GM18511 (cell line): ENCODE measurements at regions not wholly inside any gene's neighbourhood (a gene's known extent, or its start where the extent isn't known, plus 50 kb on each side); places are given as distances from the start of the nearest gene placed in this dataset.
A peak's percentile ranks its signal among the peaks of the same experiment; 100 is the strongest.

Experiments
- ATAC-seq: cut with Tn5 transposase; IDR thresholded peaks from one replicate; pipeline ENCODE4 v1.9.1; 2021; ENCODE audit warnings: mild to moderate bottlenecking, moderate library complexity; ENCODE audit not compliant: unreplicated experiment

DNA sequence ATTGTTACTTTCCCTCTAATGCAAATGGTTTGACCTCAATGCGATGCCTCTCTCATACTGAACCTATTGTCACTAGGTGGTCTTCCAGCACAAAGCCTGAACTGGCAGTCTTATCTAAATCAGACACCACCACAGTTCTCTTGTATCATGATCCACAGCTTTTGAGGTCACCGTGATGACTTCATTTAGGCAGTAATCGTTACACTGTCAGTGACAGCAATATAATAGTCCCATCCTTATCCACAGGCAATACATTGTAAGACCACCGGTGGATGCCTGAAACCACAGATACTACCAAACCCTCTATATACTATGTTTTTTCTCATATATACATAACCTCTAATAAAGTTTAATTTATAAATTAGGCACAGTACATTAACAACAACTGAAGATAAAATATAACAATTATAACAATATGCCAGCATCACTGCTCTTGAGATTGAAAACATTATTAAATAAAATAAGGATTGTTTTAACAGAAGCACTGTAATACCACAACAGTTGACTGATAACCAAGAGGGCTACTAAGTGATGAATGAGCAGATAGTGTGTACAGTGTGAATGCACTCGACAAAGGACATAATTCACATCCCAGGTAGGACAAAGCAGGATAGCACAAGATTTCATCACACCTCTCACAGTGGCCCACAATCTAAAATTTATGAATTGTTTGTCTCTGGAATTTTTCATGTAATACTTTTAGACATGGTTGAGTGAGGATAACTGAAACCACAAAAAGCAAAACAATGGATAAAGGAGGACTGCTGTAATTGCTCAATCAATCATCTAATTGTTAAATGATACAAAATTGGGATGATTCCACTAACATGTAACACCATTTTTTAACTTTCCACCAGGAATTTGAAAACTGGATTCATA is 419.4 kb downstream of the CENPC start:
- no peak for ATAC-seq

DNA sequence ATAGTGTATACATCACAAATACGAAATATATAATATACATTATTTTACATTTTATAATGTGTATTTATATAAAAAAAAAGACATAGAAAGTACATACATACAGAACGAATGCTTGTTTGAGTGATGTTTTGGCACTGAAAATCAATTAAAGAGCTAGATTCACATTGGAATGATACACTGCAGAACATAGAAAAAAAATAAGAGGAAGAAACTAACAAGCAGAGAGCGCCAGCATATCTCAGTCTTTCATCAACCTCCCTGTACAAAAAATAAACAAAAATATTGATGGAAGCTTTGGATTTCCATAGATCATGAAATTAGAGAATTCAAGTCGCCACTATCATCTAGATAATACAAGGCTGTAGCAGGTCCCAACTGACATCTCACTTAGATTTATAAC is 420.6 kb downstream of the CENPC start:
- no peak for ATAC-seq

DNA sequence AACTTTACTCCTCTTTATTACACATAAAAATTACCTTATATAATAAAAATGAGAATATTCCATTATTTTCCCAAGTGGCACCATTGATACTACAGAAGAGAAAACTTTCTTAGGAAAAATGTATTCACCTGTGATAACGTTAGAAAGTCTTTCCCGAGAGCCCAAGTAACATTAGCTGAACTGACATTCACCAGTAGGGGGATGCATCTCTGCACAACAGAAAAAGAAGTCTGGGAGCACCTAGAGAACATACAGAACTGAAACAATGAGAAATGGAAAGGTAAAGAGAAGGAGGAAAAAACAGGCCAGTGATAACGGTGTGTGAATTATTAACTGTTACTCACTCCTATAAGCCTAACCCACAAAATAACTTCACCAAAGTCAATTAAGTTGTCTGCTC is 423.3 kb downstream of the CENPC start:
- no peak for ATAC-seq

DNA sequence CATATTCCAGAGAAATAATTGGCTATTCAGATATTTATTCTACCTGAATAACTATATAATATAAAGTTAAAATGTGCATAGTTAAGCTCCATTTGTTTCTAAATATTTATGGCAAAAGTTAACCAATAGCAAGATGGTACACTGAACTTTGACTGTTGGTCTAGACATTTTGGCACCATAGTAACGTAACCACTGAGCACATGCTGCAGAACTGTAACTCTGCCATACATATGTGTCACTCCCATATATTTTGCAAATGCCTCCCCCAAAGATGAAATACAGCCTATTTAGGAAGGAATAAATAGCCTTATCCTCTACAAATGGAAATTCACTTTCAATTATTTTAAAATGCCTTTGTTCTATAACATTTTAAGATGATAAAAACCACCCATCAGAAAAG is 424.9 kb downstream of the CENPC start:
- ATAC-seq, result no peak

DNA sequence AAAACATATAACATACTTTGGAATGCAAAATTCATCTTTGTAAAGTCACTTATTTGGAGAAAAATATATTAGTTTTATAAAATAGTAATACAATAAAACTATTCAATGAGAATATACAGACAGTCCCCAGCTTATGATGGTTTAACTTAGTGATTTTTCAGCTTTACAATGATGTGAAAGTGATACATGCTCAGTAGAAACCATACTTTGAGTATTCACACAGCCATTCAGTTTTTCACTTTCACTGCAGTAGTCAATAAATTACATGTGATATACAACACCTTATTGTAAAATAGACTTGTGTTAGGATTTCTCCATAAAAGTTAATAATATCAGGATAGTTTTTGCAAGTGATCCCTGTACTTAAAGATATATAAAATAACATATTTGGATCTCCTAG is 436.0 kb downstream of the CENPC start:
- no peak for ATAC-seq

DNA sequence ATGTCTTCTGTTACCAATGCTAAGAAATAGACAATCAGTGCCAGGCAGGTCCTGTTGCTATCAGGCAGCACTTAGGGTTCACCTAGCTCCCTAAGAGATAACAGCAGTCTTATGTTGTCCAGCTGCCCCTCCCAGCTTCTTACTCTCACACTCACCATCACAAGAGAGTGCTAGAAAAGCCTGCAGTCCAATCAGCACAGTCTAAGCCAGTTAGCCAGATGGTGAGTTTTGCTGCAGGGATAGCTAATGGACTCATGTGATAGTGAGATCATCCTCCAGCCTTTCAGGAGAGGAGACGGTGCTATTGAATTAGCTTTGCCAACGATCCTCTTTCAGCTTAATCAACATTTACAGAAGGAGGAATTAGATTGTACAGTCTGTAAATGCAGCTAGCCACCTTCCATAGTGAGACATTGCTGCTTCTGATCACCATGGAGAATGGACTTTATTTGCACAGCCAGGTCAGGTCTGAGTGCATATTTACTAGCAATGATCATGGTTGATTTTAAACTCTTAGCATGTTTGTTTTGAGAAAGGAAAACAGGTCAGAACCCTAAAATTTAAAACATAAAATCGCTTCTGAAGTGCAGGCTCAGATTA is 438.3 kb downstream of the CENPC start:
- no peak for ATAC-seq

DNA sequence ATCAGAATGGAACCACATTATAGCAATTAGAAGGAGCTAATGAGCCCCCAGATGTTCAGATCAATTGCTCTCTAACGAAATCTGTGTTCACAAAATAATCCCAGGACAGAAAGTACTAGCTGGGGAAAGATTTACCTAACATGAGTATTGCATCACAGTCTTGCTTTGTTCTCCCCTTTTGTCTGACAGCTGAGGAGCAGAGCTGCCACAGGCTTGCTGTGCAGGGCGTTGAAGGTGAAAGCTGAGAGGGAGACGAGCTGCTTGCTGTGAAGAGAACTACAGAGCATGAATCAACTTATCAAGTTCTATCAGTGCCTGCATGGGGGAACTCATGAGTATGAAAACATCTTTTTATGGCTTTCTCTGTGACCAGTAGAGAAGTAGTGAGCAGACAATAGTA is 441.2 kb downstream of the CENPC start:
- ATAC-seq, result no peak

DNA sequence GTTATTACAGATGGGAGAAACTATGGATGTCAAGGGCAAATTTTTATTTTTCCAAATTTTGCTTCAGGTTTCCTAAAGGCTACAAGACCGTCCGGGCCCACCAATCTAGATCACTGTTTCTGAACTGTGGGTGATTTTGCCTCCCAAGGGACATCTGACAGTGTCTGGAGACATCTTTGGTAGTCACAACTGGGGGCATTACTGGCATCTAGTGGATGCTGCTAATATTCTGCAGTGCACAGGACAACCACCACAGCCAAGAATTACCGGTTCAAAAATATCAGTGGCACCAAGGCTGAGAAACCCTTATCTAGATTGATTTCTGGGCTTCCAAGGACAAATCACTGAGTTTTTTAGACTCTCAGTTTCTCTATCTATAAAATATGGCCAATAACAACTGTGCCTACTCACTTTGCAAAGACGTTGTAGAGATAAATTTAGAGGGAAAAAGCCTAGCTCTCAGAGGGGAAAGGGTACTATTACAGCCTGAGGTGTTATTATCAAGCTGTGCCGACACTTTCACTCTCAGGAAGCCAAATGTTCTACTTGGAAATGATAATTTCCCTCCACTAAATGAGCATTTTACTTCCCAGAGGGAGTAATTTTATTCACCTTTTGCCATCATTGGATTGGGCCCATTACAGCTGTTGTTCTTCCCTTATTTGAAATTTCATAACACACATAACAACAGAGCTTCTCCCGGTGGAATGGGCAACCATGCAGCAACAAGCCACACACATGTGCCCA is 442.1 kb downstream of the CENPC start:
- ATAC-seq, result no peak

DNA sequence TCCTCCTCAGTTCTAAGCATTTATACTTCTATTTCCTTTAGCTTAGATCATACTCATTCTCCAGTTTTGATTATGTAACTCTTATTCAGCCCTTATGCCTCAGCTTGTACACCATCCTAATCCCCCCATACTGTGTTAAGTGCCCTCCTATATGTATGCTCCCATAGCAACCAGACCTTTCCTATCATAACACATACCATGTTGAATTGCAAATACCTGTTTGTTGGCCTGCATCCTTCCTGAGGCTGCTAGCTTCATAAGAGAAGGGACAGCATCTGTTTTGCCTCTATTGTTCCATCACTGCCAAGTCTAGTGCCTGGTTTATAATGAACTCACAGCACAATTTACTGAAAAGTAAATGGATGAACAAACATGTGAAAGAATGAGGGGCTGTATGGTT is 443.7 kb downstream of the CENPC start:
- no peak for ATAC-seq

DNA sequence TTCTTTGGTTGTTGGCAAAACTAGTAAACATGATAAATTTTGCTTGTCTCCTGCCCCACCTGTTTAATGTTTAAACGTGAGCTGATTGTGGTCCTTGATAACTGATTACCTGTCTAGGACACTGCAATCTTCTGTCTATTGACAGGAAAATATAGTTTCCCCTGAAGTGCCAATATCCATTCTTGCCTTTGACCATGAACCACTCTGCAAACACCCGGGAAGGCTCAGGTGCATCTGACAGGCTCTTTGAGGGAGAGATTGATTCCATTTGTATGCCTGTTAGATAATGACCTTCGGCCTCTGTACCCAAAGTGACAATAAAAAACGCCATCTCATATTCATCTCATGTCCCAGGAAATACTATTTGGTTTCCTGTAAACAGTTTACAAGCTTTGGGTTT is 453.0 kb downstream of the CENPC start:
- ATAC-seq, result no peak

DNA sequence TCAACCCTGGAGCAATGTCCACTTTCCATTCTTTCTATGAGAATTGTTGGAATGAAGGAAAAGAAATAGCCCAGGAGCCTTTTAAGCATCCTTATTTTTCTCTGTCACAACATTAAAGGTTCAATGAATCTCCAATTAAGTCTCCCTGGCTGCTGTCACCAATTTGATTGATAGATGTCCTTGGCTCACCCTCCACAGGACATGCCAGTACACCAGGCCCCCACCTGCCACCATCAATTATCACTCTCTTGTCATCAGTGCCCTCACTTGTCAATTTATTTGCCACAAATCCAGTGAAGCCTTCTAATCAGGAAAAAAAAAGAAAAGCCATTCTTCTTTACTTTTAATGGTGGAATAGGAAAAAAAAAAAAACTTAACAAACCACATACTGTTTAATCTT is 453.6 kb downstream of the CENPC start:
- ATAC-seq, result no peak

DNA sequence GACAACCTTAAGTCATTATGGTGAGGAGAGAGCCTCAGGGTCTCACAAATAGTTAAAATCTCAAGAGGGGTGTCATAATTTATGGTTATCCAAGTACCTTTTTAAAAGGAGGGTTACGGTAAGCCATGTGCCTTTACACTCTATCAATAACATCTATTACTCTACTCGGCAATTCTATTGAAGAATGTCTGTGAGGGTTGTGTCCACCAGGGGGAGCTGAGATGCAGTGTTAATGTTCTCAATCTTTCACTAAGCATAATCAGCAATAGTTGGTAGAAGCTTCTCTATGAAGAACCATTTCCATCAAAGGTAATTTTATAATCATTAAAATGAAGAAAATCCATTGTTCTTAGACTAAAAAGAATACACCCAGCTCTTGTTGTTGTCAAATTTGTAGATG is 457.4 kb downstream of the CENPC start:
- peak; percentile 81 for ATAC-seq

DNA sequence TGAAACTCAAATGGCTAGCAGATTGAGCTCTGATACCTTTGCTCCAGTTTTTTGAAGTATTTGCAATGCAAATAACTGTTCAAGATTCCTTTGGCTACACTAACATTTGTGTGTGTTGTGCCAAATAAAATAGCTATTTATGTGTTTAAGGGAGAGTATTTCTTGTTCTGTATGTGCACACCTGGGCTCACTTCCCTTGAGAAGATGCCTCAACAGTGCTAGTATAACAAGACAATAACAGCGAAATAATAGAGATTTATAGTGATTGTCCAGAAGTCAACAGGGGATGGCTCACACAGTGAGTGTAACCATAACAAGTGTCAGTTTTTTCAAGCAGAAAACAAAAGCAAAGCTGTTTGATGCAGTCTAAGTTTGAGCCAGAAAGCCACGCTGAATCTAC is 460.5 kb downstream of the CENPC start:
- ATAC-seq, result no peak

DNA sequence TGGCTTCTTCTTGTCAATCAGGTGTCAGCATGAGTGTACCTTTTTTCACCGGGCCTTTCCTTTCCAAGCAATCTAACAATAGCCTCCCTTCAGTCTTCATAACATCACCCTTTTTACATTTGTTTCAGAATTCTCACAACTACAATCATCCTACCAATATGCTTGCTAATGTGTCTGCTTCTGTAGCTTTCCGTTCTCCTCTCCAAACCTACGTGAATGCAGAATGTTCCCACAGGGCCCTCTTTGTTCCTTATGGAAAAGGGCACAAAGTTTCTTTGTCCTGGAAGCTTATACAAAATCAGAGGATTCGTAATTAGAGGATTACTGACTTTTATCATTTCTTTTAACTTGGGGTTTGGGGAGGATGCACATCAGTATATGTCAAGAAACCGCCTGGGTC is 461.8 kb downstream of the CENPC start:
- no peak for ATAC-seq

DNA sequence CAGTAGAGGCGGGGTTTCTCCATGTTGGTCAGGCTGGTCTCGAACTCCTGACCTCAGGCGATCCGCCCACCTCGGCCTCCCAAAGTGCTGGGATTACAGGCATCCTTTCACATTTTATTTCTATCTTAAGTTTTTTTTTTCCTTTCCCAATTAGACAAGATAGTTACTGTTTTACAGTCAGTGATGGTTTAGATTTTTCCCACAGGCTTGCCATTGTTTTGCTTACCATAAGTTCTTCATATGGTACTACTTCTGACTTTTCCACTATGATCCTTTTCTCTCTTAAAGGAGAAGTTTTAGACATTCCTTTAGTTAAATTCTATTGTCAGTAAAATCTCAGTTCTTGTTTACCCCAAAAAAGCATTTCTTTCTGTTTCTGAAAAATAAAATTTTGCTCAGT is 462.6 kb downstream of the CENPC start:
- no peak for ATAC-seq

DNA sequence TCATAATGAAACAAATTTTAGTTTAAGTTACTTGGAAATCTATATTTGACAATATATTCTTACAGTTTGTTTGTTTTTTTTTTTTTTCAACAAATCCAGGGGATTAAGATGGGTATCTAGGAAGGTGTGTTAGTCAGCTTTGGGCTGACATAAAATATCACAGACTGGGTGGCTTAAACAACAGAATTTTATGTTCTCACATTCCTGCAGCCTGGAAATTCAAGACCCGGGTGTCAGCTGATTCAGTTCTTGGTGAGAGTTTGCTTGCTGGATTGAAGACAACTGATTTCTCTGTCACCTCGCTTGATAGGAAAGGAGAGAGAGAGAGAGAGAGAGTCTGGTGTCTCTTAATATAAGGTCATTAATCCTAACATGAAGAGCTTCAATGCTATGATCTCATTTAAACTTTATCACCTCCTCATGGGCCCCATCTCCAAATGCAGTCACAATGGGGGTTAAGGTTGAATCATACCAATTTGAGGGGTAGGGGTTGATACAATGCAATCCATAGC is 465.2 kb downstream of the CENPC start:
- no peak for ATAC-seq

DNA sequence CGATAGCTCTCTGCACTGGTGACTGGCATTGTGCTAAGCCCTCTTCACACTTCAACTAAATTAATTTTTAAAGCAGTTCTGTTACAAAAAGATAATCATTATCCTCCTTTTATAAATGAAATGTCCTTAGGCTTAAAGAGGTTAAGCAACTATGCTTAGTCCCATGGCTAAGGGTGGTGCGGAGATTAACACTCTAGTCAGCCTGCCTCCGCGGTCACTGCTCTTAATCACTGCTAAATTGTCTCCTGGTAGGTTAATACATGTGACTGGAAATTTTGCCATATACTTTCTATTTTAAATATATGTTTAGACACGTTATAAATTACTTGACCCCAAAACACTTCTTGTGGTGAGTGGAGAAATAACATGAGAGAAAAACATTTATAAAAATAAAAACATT is 473.7 kb downstream of the CENPC start:
- ATAC-seq, result no peak

DNA sequence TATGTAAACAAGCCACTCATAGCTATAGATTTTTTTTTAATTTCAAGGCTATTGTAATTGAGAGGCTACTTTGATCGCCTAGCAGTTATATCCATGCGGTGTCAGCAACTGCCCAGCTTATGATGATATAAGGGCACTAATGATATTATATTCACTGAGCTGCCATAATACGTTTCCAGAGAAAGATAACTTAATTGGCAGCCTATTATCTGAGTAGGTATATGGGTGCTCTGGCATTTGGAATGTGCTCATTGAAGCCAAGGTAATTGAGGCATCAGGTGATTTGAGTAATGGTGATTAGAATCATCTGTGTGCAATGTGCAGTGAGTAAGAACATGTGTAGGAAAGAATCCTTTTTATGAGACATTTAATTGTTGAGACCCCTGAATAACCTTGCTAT is 490.0 kb downstream of the CENPC start:
- no peak for ATAC-seq

DNA sequence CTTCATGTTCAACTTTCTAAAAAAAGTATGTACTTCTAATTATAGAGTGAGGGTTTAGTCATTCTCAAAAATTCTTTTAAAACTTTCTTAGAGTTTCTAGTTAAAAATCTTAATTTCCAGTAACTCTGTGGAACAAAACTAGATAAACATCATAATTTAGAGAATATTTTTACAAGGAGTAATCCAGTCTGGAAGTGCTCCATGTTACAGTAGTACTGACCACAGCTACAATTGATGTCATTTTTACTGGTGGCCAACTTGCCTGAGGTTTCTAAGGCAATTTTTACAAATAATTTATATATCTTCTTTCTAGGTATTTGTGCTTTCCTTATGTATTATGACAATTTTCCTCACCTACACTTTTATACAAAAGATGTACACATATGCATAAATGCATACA is 490.4 kb downstream of the CENPC start:
- no peak for ATAC-seq

DNA sequence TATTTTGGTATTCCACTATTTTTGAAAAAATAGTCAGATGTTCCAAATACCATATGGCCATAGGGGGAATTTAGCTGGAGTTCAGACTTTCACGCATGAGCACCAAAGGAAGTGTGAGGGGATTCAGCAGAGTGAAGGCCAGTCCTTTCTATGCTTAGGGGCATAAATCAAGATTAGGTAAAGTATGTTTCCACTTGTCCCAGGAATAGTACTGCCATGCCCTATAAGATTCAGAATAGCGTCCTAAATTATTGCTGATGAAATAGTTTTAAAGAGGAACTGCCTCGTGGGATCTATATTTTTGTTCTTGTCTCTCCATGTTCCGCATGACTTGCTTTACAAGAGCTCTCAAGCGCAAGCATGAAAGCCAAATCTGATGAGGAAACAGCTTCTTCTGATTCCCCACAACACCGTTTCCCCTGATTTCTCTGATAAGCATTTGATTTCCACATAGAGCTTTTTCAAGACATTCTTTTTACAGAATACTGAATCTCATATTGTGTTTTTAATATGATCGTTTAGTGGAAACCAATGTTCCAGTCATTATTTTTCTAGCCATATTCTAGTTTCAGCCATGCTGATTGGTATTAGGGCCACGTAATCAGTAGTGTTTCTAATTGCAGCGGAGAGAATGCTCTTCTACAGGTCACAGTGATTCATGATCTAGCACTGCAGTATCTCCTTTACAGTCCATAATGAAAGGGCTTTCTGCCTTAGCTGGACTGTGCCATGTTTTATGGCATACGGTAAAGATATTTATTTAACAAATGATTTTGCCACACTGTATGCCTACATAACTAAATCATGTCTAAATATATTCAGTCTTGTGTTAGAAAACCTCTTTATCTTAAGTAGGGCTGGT is 492.3 kb downstream of the CENPC start:
- ATAC-seq, result no peak
